Esophagus (tissue), 2 donors: ENCODE measurements at regions not wholly inside any gene's neighbourhood (a gene's known extent, or its start where the extent isn't known, plus 50 kb on each side); places are given as distances from the start of the nearest gene placed in this dataset.

Source experiments
- H3K27ac ChIP-seq, 2 donors: one replicate each; pipeline ENCODE4 v1.5.1; 2013; ENCODE audit warnings: low read depth in 2 of 2, mild to moderate bottlenecking in 2 of 2, inconsistent platforms in 1 of 2, low read length in 1 of 2, moderate library complexity in 1 of 2
- H3K27me3 ChIP-seq, 2 donors: one replicate each; pipeline ENCODE4 v1.6.1; 2013; ENCODE audit warnings: low read length in 2 of 2, control low read depth in 1 of 2, mild to moderate bottlenecking in 1 of 2; ENCODE audit not compliant: insufficient read depth in 2 of 2, control insufficient read depth in 1 of 2
- H3K36me3 ChIP-seq, 2 donors: one replicate each; pipeline ENCODE4 v1.6.1; 2013; ENCODE audit warnings: low read length in 1 of 2; ENCODE audit not compliant: control insufficient read depth in 2 of 2, insufficient read depth in 2 of 2
- H3K4me1 ChIP-seq, 2 donors: one replicate each; pipeline ENCODE4 v1.6.1; 2013; ENCODE audit warnings: low read length in 1 of 2; ENCODE audit not compliant: control insufficient read depth in 2 of 2, insufficient read depth in 2 of 2
- H3K4me3 ChIP-seq, 2 donors: one replicate each; pipeline ENCODE4 v1.5.1; 2013; ENCODE audit warnings: low read length in 2 of 2, mild to moderate bottlenecking in 2 of 2, low read depth in 1 of 2, moderate library complexity in 1 of 2
- H3K9me3 ChIP-seq, 2 donors: one replicate each; pipeline ENCODE4 v1.6.1; 2013; ENCODE audit warnings: mild to moderate bottlenecking in 2 of 2, low read depth in 1 of 2, low read length in 1 of 2, moderate library complexity in 1 of 2; ENCODE audit not compliant: control insufficient read depth in 2 of 2, insufficient read depth in 1 of 2
- WGBS, 2 donors: extraction: QIAGEN DNeasy Blood & Tissue Kit; methylation state at CpG; one replicate each; pipeline ENCODE4 v1.1.7; 2013; 5-methylcytosine and 5-hydroxymethylcytosine counted together
- donor health status: healthy with polysubstance abuse.
- donor health status: Bipolar disorder and iron deficiency.

DNA sequence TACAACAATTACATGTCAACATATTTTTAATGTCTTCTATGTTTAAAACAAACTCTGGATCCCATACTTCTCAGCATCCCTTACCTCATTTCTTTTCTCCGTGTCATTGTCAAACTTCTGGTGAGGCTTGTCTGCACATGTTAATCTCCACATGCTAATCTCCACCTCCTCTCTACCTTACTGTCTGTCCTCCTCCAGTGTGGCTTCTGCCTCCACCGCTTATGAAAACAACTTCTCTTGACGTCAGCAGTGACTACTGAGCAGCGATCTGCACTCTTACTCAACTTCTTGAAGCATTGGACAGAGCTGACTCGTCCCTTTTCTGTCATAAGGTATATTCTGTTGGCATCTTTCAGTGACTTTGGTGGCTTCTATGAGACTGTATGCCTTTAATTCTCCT is 338.2 kb upstream of the THRB start:
- Histone ChIP-seq H3K4me1 (peaks cover 0 to 7% of the 10 kb centered on the region in 2 donors), H3K27me3 (no peaks in the 10 kb centered on the region), H3K9me3 (no peaks in the 10 kb centered on the region), H3K27ac (no peak overlapping the region), H3K4me3 (no peak overlapping the region), H3K36me3 (no peaks in the 10 kb centered on the region)
- WGBS, 2 donors = 54 to 67% methylated on average over 5 of the region's 5 CpGs

DNA sequence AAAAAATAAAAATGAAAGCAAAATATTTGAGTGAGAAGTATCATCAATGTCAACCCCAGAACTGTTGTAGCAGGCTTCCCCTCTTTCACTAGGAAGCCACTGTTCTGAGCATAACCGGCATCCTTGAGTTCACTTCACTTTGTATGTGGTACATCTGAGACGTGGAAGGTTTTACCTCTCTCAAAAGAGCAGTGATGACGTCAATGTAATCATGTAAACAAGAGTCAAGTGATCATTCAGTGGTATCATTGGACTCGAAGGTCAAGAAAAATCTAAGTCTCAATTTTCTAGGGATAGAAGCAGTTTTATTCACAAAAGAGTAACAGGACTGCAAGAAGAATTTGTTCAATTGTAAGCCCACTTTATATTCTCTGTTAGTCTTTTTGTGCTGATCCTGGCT is 339.8 kb upstream of the THRB start:
- Histone ChIP-seq H3K27me3 (no peaks in the 10 kb centered on the region), H3K36me3 (no peaks in the 10 kb centered on the region), H3K9me3 (no peaks in the 10 kb centered on the region), H3K4me1 (peaks cover 0 to 7% of the 10 kb centered on the region in 2 donors), H3K27ac (no peak overlapping the region), H3K4me3 (no peak overlapping the region)
- WGBS, 2 donors = 77 to 85% methylated on average over 4 of the region's 4 CpGs

DNA sequence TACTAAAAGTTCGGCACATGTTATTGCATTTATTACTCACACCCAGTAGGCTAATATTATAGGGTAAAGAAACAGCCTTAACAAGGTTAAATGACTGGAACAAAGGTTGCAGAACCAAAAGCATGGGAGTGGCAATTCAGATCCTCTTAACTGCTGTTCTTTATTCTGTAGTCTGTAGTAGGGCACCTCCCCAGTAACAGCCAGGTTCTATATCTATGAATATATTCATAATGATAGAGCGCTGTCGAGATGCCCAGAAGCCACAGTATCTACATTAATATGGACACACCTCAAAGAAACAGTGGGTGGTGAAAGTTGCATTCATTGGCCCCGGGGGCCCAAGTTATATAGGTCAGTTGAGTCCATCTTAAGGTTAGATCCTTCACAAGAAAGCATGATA is 340.9 kb upstream of the THRB start:
- peaks cover 0 to under 1% of the 10 kb centered on the region in 2 donors for H3K4me1 ChIP-seq
- no peak overlapping the region for H3K27ac ChIP-seq
- H3K9me3 ChIP-seq = no peaks in the 10 kb centered on the region
- H3K36me3 ChIP-seq = no peaks in the 10 kb centered on the region
- H3K4me3 ChIP-seq = no peak overlapping the region
- no peaks in the 10 kb centered on the region for H3K27me3 ChIP-seq
- WGBS, 2 donors = 89 to 93% methylated on average over 4 of the region's 4 CpGs

DNA sequence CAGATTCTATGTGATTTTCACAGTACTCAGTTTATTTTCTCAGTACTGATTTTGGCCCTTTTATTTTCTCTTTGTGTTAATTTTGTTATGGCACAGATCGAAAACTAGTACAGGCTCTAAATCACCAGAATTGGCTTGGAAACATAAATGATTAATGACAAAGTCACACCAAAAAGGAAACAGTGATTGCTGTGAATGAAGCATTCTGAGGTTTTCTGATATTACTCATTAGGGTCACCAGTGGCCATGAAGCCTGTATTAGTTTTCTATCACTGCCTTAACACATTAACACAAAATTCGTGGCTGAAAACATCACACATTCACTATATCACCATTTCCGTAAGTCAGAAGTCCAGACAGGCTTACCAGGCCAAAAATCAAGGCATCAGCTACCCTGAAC is 343.0 kb upstream of the THRB start:
- H3K9me3 ChIP-seq = no peaks in the 10 kb centered on the region
- no peaks in the 10 kb centered on the region for H3K27me3 ChIP-seq
- no peaks in the 10 kb centered on the region for H3K36me3 ChIP-seq
- H3K27ac ChIP-seq = no peak overlapping the region
- H3K4me1 ChIP-seq = no peaks in the 10 kb centered on the region
- 77% methylated on average over 3 of the region's 3 CpGs for WGBS, 2 donors
- H3K4me3 ChIP-seq = no peak overlapping the region

DNA sequence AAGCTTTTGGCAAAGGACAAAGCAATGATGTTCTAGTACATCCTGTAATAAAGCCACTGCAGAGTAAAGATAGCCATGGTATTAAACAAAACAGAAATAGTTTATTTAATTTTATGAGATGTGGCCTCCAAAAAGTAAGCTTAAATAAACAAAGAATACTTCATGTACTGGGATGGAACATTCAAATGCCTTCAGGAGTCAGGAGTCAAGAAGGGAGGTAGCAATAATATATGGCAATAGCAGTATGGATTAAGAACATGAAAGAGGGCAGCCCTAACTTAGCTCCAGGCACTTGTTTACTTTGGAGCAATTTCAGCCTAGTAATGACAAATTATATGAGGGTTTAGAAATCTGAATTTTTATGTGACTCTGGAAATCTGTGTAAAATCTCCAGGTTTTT is 343.9 kb upstream of the THRB start:
- Histone ChIP-seq H3K36me3 (no peaks in the 10 kb centered on the region), H3K27me3 (no peaks in the 10 kb centered on the region), H3K9me3 (no peaks in the 10 kb centered on the region), H3K4me3 (no peak overlapping the region), H3K27ac (no peak overlapping the region), H3K4me1 (no peaks in the 10 kb centered on the region)

DNA sequence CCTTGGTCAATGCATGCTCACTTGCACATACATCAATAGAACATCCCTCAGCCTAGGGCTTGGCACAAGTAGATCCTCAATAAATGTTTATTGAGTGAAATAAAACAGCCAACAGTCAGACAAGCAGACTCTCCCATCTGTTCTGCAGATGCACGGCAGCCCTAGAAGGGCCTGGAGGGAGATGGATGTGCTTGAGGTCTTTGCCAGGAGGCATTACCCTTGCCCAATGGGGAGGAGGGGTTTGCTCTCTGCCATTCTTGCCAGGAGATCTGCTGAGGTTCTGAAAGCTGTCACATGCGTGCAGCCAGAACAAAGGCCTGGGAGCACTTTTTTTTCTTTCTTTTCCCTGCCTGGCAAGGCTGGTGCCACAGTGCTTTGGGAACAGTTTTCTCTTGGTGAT is 349.3 kb upstream of the THRB start:
- Histone ChIP-seq H3K36me3 (no peaks in the 10 kb centered on the region), H3K4me3 (no peak overlapping the region), H3K27me3 (no peaks in the 10 kb centered on the region), H3K9me3 (no peaks in the 10 kb centered on the region), H3K27ac (no peak overlapping the region), H3K4me1 (no peaks in the 10 kb centered on the region)
- 41 to 44% methylated on average over 2 of the region's 2 CpGs for WGBS, 2 donors

DNA sequence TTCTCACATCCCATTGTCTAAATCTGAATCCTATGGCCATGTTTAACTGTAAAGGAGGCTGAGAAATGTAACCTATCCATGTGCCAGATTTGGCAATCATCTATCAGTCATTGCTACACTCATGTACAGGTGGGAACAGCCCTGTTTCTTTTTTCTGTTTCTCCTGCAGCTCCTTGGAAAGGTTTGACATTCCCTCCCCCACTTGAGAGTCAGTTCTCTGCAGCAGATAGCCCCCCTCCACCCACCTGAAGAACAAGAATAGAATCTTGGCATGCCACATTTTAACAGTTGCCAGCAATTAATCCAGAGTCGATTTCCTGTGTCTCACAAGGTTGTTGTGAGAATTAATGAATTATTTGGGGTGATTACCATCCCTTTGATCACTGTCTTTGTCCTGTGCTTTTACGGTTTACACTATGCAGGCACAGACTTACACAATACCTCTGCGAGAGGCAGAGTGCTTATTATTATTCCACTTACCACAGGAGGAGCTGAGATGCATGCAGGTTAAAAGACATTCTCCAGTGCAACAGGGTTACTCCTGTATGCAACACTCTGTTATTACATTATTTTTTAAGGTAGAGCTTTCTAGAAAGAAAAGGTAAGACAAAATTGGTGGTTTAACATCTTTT is 351.0 kb upstream of the THRB start:
- Histone ChIP-seq H3K4me3 (no peak overlapping the region), H3K27ac (no peak overlapping the region), H3K27me3 (no peaks in the 10 kb centered on the region), H3K36me3 (no peaks in the 10 kb centered on the region), H3K4me1 (no peaks in the 10 kb centered on the region), H3K9me3 (no peaks in the 10 kb centered on the region)
- 37 to 38% methylated on average over 3 of the region's 3 CpGs for WGBS, 2 donors

DNA sequence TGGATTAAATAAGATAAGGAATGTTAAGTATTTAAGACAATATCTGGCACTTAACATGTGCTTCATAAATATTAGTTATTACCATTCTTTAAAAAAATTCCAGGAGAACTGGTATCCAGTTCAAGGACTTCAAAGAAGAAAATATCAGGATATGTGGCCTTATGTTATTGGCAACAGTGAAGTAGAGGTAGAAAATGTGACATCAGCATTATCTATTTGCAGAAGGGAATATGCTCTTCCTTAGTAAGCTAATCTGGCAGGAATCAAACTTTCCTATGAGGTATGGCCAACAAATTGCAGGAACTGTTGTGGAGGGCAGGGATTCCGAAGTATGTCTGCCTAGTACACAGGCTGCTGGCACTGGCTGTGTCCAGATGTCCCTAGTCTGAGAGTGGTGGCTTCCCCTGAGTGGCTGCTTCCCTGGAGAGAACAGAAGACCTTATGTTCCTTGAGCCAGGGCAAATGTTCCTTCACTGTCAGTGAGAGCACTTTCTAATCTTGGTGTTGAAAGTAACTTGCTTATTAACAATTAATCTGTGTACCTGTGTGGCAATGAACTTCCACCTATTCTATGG is 351.7 kb upstream of the THRB start:
- Histone ChIP-seq H3K27ac (no peak overlapping the region), H3K9me3 (no peaks in the 10 kb centered on the region), H3K27me3 (no peaks in the 10 kb centered on the region), H3K36me3 (no peaks in the 10 kb centered on the region), H3K4me1 (no peaks in the 10 kb centered on the region), H3K4me3 (no peak overlapping the region)
- WGBS, 2 donors = 47 to 48% methylated on average over 1 of the region's 1 CpG

DNA sequence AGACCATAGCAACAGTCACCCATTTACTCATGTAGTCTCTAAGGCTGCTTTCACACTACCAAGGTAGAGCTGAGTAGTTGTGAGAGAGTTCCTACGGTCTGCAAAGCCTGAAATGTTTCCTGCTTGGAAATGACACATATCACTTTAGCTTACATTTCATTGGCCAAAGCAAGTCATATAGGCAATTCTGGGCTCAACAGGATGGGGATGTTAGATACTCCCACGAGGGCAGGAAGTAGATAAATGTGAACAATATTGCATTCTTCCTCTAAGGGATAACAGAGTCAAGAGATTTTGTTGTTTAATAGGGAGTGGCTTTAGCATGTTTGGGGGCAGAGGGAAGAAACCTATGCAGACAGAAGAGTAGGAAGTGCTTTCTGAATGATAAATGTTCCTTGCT is 355.6 kb upstream of the THRB start:
- H3K4me1 ChIP-seq = no peaks in the 10 kb centered on the region
- no peaks in the 10 kb centered on the region for H3K27me3 ChIP-seq
- no peak overlapping the region for H3K4me3 ChIP-seq
- H3K9me3 ChIP-seq = no peaks in the 10 kb centered on the region
- H3K27ac ChIP-seq = no peak overlapping the region
- WGBS, 2 donors = 57% methylated on average over 2 of the region's 2 CpGs
- no peaks in the 10 kb centered on the region for H3K36me3 ChIP-seq

DNA sequence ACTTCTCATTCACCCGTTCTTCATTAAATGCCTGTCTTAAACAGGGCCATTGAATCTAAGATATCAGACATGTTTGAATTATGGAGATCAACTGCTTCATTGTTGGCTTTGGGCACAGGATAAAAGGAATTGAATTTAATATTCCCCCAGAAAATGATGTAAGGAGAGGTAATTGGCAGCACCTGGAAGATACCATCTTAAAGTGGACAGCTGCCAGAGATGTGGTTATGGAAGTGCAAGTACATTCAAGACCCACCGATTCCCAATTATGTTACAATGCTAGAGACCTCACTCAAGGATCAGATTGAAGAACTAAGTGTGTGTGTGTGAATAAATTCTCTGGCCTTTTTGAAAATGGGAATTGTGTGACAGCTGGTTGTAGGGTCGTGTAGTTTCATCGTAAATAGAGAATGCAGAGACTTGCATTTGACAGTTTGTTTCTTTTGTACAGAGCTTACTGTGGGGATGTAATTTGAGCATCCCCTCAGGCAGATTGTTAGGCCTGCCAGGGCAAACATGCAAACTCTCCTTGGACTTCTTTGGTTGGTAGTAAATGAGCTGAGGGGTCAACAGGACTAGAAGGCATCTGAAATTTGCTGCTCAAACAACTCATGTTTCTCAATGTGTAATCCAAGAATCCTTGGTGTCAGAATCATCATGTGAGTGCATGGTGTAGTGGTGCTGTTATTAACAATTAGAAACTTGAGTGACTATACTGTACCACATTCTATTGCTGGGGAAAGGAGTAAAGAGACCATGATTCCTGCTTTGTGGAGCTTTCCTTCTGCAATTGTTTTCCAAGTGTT is 359.2 kb upstream of the THRB start:
- WGBS, 2 donors = 36 to 58% methylated on average over 4 of the region's 4 CpGs

More for the DNA sequence above, 359.2 kb upstream of the THRB start:
- no peaks in the 10 kb centered on the region for H3K27me3 ChIP-seq
- no peak overlapping the region for H3K27ac ChIP-seq
- H3K9me3 ChIP-seq = no peaks in the 10 kb centered on the region
- H3K36me3 ChIP-seq = no peaks in the 10 kb centered on the region
- no peak overlapping the region for H3K4me3 ChIP-seq
- no peaks in the 10 kb centered on the region for H3K4me1 ChIP-seq
